Mucosa of descending colon (tissue), 3 donors: ENCODE measurements at regions not wholly inside any gene's neighbourhood (a gene's known extent, or its start where the extent isn't known, plus 50 kb on each side); places are given as distances from the start of the nearest gene placed in this dataset.

Experiments used
- ATAC-seq: fragments of 200-7000 bp; cut with Tn5 transposase; one replicate; pipeline ENCODE4 v1.9.1; 2020; ENCODE audit warnings: mild to moderate bottlenecking, moderate library complexity
- DNase-seq, 3 donors: peaks; one replicate each; pipeline ENCODE4 v3.0.0-alpha.2; 2020
- H3K36me3 ChIP-seq: fragments of 200-600 bp; one replicate; pipeline ENCODE4 v1.8.0; 2021; ENCODE audit warnings: low read depth, mild to moderate bottlenecking
- H3K4me1 ChIP-seq: fragments of 200-600 bp; one replicate; pipeline ENCODE4 v1.8.0; 2021; ENCODE audit warnings: low read depth, mild to moderate bottlenecking
- H3K4me3 ChIP-seq: fragments of 200-600 bp; one replicate; pipeline ENCODE4 v1.8.0; 2021; ENCODE audit warnings: mild to moderate bottlenecking
- H3K9me3 ChIP-seq: fragments of 200-600 bp; one replicate; pipeline ENCODE4 v1.8.0; 2021; ENCODE audit warnings: mild to moderate bottlenecking
- intact Hi-C, 2 donors: fragments of 100-400 bp; cut with DNase I in 1 of 2; cut with micrococcal nuclease in 1 of 2; formaldehyde crosslinking; loops; one replicate each; pipeline versions ENCODE4 v1.11.0 to v1.11.1; 2022; cut with DNase I, micrococcal nuclease
- TF ChIP-seq, protein P1 (sequence below): fragments of 200-600 bp; IDR thresholded peaks from one replicate; pipeline ENCODE4 v1.8.0; 2022; ENCODE audit warnings: antibody characterized with exemption, mild to moderate bottlenecking
- donor health status: DM: no; HTN: no; CAD: no; lungs with moderate emphysema.
- donor health status: DM: no; HTN: no; CAD: no.
- donor health status: DM: no; HTN: yes; CAD: no.

DNA sequence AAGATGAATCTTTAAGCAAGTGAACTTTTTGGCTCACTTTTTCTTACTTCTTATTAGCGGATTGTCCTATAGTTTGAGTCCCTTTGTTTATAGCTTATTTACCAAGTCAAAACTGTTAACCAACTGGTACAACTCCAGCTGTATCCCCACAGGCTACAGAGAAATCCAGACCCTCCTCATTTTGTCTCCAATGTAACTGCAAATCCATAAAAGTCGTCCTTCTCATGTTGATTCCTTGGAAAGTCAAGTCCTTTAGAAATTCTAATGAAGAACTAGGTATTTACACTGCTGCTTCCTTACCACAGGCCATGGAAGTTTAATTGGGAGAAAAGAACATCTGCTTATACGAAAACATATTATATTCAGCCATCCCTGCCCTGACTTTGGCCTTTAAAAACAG lies 729.1 kb upstream of the NRSN1 start:
- H3K4me3 ChIP-seq, result no peak overlapping the region
- no peak for ATAC-seq

DNA sequence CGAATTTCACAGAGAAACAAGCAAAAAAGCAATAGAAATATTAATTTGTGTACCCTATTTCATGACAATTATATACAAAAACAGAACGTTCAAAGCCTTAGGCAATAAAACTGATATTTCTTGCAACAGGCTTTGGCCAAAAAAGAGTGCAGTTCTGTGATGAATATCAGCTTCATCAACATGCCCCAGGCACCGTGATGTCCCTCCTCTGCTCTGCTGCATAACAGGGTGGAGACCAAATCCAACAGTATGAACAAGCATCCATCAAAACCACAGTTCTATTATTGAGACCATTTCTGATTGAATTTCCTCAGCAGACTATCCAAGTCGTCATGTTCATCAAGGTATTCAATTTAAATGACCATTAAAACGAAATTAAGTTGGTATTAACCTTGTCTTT lies 722.6 kb upstream of the NRSN1 start:
- ATAC-seq, result no peak
- Histone ChIP-seq H3K9me3 (no peaks in the 10 kb centered on the region), H3K4me3 (no peak overlapping the region), H3K36me3 (no peaks in the 10 kb centered on the region), H3K4me1 (no peaks in the 10 kb centered on the region)
- TF ChIP-seq, protein P1, sequence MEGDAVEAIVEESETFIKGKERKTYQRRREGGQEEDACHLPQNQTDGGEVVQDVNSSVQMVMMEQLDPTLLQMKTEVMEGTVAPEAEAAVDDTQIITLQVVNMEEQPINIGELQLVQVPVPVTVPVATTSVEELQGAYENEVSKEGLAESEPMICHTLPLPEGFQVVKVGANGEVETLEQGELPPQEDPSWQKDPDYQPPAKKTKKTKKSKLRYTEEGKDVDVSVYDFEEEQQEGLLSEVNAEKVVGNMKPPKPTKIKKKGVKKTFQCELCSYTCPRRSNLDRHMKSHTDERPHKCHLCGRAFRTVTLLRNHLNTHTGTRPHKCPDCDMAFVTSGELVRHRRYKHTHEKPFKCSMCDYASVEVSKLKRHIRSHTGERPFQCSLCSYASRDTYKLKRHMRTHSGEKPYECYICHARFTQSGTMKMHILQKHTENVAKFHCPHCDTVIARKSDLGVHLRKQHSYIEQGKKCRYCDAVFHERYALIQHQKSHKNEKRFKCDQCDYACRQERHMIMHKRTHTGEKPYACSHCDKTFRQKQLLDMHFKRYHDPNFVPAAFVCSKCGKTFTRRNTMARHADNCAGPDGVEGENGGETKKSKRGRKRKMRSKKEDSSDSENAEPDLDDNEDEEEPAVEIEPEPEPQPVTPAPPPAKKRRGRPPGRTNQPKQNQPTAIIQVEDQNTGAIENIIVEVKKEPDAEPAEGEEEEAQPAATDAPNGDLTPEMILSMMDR, result no peak
- intact Hi-C loops, result no loop called here
- DNase-seq, result no peak

More for the DNA sequence above, 729.1 kb upstream of the NRSN1 start:
- intact Hi-C loops, result no loop called here
- DNase-seq, result no peak
- Histone ChIP-seq H3K9me3 (no peaks in the 10 kb centered on the region), H3K4me1 (no peaks in the 10 kb centered on the region), H3K36me3 (no peaks in the 10 kb centered on the region)
- TF ChIP-seq, protein P1, result no peak

DNA sequence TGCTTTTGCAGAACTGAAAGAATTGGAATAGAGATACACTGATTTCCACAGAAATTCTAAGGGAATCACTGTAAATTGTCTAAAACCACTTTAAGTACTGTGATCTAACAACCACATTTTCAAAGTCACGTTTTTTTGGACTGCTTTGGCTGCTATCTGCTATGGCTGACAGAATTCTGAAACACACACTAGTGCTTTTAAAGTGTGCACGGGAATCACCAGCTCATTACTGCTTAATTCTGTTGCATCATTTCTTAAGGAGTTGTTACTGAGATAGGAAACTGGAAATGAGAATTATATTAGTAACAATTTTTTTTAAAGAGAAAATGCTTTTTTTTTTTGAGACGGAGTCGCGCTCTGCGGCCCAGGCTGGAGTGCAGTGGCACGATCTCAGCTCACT lies 716.5 kb upstream of the NRSN1 start:
- ATAC-seq, result no peak

DNA sequence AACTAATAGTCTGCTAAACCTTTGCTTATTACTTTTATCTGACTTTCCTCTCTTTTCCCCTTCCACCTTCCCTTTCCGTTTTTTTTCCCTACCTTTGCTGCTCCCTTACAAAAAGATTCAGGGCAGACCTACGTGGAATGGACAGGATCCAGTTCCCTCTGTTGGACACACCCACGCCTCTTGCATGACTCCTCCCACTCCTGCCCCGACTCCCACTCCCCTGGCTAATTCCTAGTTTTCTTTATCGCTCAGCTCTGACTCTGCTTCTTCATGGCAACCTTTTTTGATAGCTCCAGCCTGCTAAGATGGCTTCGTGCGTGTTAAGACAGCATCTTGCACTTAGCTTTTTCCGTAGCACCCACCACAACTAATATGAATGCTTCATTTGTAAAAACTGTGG lies 715.6 kb upstream of the NRSN1 start:
- DNase-seq, result no peak
- Histone ChIP-seq H3K9me3 (no peaks in the 10 kb centered on the region), H3K4me1 (no peaks in the 10 kb centered on the region), H3K36me3 (no peaks in the 10 kb centered on the region), H3K4me3 (no peak overlapping the region)
- TF ChIP-seq, protein P1, result no peak
- no peak for ATAC-seq
- intact Hi-C loops, result no loop called here

More for the DNA sequence above, 716.5 kb upstream of the NRSN1 start:
- H3K4me3 ChIP-seq, result no peak overlapping the region
- H3K36me3 ChIP-seq, result no peaks in the 10 kb centered on the region
- no peak for DNase-seq
- TF ChIP-seq, protein P1, result no peak
- no peaks in the 10 kb centered on the region for H3K9me3 ChIP-seq
- intact Hi-C loops, result no loop called here
- no peaks in the 10 kb centered on the region for H3K4me1 ChIP-seq

DNA sequence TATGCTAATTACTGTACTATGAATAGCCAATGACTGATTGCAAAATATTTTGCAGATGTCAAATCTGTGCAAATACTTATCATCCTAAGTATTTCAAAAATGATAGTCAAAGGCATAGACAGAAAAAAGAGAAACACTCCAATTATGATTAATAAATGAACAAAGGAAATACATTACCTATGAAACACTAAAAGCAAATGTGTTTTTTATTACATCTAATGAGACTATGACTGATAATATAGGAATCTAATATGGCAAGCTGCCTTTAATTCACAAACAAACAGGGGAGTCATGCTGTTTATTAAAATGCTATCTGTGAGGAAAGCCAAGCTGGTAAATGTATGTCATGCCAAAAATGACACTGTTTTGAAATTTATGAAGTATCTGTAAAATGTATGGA lies 713.2 kb upstream of the NRSN1 start:
- H3K4me3 ChIP-seq, result no peak overlapping the region
- no peaks in the 10 kb centered on the region for H3K36me3 ChIP-seq
- H3K4me1 ChIP-seq, result no peaks in the 10 kb centered on the region
- ATAC-seq (no peak), DNase-seq (no peak)
- H3K9me3 ChIP-seq, result no peaks in the 10 kb centered on the region
- TF ChIP-seq, protein P1, result no peak
- intact Hi-C loops, result no loop called here
